Left forelimb (tissue), 1 donor: ENCODE measurements at regions not wholly inside any gene's neighbourhood (a gene's known extent, or its start where the extent isn't known, plus 50 kb on each side); places are given as distances from the start of the nearest gene placed in this dataset.
A peak's percentile ranks its signal among the peaks of the same experiment; 100 is the strongest.
"Not testable (repeated sequence)": the region's sequence is repeated elsewhere in the genome, so short reads cannot be mapped to it uniquely, and the experiment has no call there.

Experiments
- DNase-seq: peaks from one replicate; pipeline ENCODE4 v3.0.0-alpha.2; 2018; ENCODE audit warnings: low spot score

DNA sequence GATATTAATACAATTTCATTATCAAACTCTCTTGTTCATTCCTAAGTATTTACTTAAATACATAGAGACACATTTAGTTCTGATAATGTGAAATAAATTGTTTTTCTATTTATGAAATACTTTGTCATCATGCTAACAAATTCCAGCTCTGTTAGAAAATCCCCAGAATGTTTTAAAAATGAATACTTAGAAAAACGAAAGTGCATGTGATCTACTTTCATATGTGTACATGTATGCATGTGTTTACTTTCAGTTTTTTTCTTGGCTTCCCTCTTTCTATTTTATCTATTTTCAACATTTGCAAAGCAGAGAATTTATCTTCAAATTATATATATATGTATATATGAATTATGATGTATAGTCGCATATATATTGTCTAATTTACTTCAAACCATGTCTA is 1110.0 kb upstream of the PCDH20 start:
- no peak for DNase-seq

GRCh38 chr13:62524498-62524897 is 1108.8 kb upstream of the PCDH20 start:
- no peak for DNase-seq

GRCh38 chr13:62524061-62524460 is 1108.4 kb upstream of the PCDH20 start:
- DNase-seq, result no peak

GRCh38 chr13:62512194-62513141 is 1096.8 kb upstream of the PCDH20 start:
- DNase-seq, result peak; percentile 63

- DNase-seq, result no peak
Observed at GRCh38 chr13:62510906-62511655, 1095.4 kb upstream of the PCDH20 start.

DNA sequence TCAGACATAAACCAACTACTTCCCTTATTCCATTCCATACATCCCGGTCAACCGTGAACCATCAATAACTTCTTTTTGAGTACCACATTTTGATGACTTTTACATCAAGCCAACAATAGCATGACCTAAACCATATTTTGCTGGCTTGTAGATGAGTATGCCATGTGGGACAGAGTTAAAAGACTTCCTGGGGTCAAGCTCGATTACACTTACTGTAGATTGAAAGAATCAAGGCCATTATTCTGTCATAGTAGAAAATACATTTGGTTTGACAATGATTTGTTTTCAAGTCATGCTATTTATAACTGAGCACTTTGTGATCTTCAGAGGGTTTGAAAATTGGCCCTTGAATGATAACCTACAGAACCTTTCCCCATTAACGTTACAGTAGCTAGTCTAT is 1086.9 kb upstream of the PCDH20 start:
- DNase-seq, result no peak

DNA sequence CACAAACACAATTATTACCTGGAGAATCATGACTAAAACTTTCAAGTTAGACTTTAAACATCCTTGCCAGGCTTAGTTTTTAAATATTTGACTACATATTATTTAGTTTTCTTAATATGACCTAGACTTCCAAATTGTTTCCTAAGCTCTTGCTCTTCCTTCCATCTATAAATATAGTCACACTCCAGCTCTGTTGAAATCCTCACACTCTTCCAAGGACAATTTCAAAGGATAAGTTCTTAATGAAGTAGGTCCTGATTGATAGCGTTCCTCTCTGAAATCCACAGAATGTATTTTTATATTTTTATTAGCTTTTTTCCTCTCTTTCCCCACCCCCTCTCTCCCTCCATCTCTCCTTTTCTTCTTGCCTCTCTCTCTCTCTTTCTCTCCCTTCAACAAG is 1074.1 kb upstream of the PCDH20 start:
- no peak for DNase-seq

GRCh38 chr13:62483774-62484173 is 1068.1 kb upstream of the PCDH20 start:
- DNase-seq, result no peak

GRCh38 chr13:62482351-62482750 is 1066.7 kb upstream of the PCDH20 start:
- no peak for DNase-seq

DNA sequence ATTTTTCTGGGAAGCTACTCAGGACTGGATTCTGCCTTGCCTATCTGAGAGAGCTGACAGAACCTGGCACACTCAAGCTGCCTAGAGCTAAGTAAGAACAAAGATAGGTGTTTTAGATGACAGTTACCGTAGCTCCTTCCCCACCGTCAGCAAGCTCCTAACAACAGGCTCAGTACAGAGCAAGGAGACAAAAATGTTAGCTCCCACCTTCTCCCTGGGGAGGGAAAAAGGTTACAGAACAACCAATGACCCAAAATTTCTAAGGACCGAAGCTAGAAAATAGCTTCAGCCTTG is 1058.2 kb upstream of the PCDH20 start:
- DNase-seq, result no peak

DNA sequence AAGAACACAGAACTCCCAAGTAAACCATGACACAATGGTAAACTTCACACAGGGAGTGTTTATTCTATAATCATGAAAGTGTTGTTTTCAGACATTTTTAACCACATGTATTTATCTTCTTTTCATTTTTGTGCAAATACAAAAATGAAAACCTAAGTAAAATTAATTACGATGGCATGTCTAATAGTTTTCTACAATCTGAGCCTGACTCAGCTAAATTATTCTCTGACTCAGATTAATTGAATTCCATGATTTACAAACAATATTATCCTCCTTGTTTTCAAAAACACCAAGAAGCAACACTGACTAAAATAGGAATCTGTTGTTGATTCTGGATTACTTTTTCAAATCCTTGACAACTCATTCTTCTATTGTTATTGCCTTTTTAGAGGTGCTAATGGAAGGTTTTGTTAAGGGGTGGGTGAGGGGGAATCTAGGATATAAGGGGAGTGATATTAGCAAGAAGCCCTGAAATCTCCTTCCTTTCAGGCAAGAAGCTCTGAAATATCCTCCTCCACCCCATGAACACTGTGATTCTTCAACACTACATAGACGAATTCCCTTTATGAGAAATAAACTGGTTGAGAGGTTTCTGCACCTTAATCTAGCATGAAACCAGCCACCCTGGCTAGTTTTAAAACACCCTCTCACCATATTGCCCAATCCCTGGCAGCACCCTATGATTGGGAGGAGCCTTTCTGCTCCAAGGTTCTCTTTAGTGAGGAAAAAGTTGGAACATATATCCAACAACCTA is 1057.7 kb upstream of the PCDH20 start:
- no peak for DNase-seq

DNA sequence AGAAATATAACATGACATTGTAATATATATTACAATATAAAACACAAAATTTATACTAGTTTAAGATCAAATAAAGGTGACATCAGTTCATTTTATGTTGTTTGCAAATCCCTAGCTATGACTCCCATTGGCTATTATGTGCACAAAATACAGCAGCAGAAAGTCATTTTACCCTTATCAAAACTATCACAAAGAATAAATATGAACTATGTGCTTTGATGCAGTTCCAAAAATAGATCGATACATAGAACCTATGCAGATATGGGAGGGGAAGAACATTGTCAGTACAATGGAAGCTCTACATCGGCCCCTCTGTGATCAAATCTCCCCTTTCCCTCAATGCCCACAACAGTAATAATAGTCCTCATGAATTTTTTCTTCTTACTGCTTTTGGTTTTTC is 1038.1 kb upstream of the PCDH20 start:
- no peak for DNase-seq

DNA sequence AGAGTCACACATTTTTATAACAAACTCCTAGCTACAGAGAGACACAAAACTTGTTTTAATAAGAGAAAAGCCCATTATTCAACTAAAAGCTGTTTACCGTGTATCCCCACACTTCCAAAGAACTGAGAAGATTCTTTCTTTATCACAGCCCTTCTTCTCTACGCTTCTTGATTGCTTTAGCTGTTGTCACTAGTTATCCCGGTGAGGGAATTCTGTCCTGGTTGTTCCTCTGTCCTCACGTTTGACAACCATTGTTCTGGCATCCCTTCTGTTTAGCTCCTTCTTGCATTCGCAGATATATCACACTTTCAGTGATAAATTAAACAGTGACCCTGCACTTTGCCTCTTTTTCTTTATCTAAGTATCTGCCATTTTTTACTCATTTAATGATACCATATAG is 1035.1 kb upstream of the PCDH20 start:
- no peak for DNase-seq

GRCh38 chr13:62447771-62448382 is 1032.2 kb upstream of the PCDH20 start:
- not testable (repeated sequence) for DNase-seq

- no peak for DNase-seq
Observed at GRCh38 chr13:62444805-62445204, 1029.2 kb upstream of the PCDH20 start.

- DNase-seq, result no peak
Observed at GRCh38 chr13:62434081-62434480, 1018.4 kb upstream of the PCDH20 start.

DNA sequence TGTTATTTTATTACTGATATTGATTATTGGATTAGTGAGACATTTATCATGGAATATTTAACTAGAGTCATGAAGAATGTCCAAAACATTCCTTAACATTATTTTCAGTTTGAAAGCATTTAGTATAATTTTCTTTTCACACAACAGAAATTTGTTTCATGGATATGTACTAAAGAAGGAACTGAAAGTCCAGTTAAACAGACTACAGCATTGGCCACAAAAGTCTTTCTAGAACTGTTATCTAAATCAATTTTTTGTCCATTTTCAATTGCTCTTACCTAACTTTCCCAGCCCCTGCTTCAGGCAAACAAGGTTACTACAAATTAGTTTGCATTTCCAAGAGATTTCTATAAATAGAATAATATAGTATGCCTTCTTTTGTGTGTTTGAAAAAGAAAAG is 1018.0 kb upstream of the PCDH20 start:
- DNase-seq, result no peak

DNA sequence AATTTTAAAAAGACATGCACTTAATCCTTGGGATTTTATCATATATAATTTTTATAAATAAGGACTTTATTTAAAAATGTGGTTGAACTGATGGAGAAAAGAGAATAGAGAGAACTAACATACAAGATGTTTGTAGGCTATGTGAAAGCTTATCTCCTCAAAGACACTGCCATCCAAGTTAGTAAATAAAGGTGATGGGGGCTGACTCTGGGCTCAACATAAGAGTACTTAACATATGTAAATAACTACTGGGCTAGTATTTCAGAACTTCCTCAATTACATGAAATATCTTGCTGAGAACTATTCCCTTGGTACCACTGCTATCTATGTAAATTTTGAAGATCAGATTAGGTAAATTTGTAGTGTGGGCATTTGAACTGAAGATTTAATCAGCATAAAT is 1017.3 kb upstream of the PCDH20 start:
- DNase-seq, result no peak

GRCh38 chr13:62432295-62432694 is 1016.6 kb upstream of the PCDH20 start:
- DNase-seq, result no peak

- DNase-seq, result no peak
Observed at GRCh38 chr13:62431852-62432251, 1016.2 kb upstream of the PCDH20 start.

GRCh38 chr13:62418872-62419271 is 1003.2 kb upstream of the PCDH20 start:
- no peak for DNase-seq

DNA sequence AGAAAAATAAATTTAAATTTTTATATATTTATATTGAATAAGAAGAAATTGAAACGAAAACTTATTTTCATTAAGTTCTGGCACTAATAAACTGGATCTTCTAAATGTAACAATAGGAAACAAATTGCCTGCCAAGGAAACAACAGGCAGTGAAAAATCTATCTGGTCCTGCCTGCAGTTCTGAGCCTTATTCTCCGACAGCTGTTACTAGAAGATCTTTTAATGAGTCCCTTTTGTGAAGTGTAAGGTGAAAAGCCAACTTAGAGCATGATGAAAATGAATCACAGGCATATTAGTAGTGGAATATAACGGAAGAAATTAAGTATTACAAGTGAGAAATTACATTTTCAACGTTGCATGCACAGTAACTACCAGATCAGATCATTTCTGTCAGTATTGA is 1002.7 kb upstream of the PCDH20 start:
- DNase-seq, result no peak
